Stomach (tissue), 8 donors: ENCODE measurements at regions not wholly inside any gene's neighbourhood (a gene's known extent, or its start where the extent isn't known, plus 50 kb on each side); places are given as distances from the start of the nearest gene placed in this dataset.

Experiments used
- DNase-seq, 2 donors: peaks; one replicate each; pipeline versions ENCODE4 v3.0.0 to v3.0.0-alpha.2; 2013 to 2019
- H3K27ac ChIP-seq, 5 donors: fragments of 200-600 bp in 4 of 5; sonication (generic) in 4 of 5; one replicate each; pipeline ENCODE4 v1.5.1; 2013 to 2019; ENCODE audit warnings: mild to moderate bottlenecking in 1 of 5, moderate library complexity in 1 of 5
- H3K27me3 ChIP-seq, 3 donors: fragments of 200-600 bp; sonication (generic); one replicate each; pipeline ENCODE4 v1.5.1; 2017 to 2019; ENCODE audit warnings: mixed run types in 1 of 3
- H3K36me3 ChIP-seq, 4 donors: fragments of 200-600 bp; sonication (generic); 1 replicate in 3 of 4; 2 replicates in 1 of 4; pipeline ENCODE4 v1.5.1; 2016 to 2019
- H3K4me1 ChIP-seq, 4 donors: fragments of 200-600 bp; sonication (generic); one replicate each; pipeline ENCODE4 v1.5.1; 2016 to 2019
- H3K4me3 ChIP-seq, 4 donors: fragments of 200-600 bp; sonication (generic) in 3 of 4; one replicate each; pipeline ENCODE4 v1.5.1; 2016 to 2019; ENCODE audit warnings: mild to moderate bottlenecking in 1 of 4
- H3K9me3 ChIP-seq, 4 donors: fragments of 200-600 bp; sonication (generic); one replicate each; pipeline ENCODE4 v1.5.1; 2016 to 2019
- EP300 ChIP-seq: sonication (generic); formaldehyde crosslinking; IDR thresholded peaks from one replicate; pipeline ENCODE4 v1.6.1; 2017; ENCODE audit warnings: antibody characterized with exemption
- POLR2A ChIP-seq, 4 donors: fragments of 450-650 bp; IDR thresholded peaks; one replicate each; pipeline ENCODE4 v1.6.1; 2016; ENCODE audit warnings: antibody characterized with exemption in 4 of 4, control low read depth in 2 of 4, mild to moderate bottlenecking in 1 of 4, moderate library complexity in 1 of 4
- POLR2AphosphoS5 ChIP-seq, 3 donors: sonication (generic); formaldehyde crosslinking; IDR thresholded peaks; one replicate each; pipeline ENCODE4 v1.6.1; 2016; ENCODE audit warnings: antibody characterized with exemption in 3 of 3
- WGBS, 5 donors: extraction: QIAGEN DNeasy Blood & Tissue Kit in 3 of 5; methylation state at CpG; one replicate each; pipeline versions ENCODE4 v1.1.5 to v1.1.7; 2013 to 2018; 5-methylcytosine and 5-hydroxymethylcytosine counted together
- intact Hi-C: fragments of 100-400 bp; cut with DNase I; formaldehyde crosslinking; loops from one replicate; pipeline ENCODE4 v1.15.1; 2023; ENCODE audit warnings: low total_unique reads
- TF ChIP-seq, protein P1 (sequence below), 7 experiments: fragments of 450-650 bp in 4 of 7; fragments of 200-600 bp in 3 of 7; sonication (generic) in 3 of 7; IDR thresholded peaks; one replicate each; pipeline ENCODE4 v1.5.1; 2016 to 2019; ENCODE audit warnings: antibody characterized with exemption in 7 of 7, control low read depth in 2 of 7, mild to moderate bottlenecking in 1 of 7
- donor health status: healthy with polysubstance abuse.
- donor health status: Bipolar disorder and iron deficiency.
- donor health status: healthy.

DNA sequence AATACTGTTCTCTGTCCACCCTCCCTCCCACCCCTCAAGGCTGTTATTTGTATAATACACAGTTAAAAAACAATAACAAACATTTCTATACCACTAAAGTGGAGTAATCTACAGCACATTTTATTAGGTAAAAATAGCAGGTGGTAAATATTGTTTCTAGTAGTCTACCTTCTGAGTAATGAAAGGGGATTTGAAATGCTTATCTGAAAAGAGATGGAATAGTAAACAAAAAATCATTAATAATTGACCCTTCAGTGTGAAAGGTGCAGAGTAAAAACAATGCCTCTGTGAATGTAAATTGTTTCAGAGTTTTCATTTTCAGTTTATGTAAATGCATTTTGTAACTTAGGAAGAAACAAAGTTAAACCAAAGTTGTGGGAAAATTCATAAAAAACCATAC is 321.2 kb downstream of the SLC16A7 start:
- no peak for DNase-seq
- intact Hi-C loops, result no loop called here
- H3K27me3 ChIP-seq, result no peaks in the 10 kb centered on the region

GRCh38 chr12:59927032-59927431 is 331.2 kb downstream of the SLC16A7 start:
- intact Hi-C loops, result no loop called here
- Histone ChIP-seq H3K27me3 (no peaks in the 10 kb centered on the region), H3K9me3 (peaks cover 0 to 6% (median 0%) of the 10 kb centered on the region in 4 donors), H3K27ac (no peak overlapping the region), H3K36me3 (no peaks in the 10 kb centered on the region), H3K4me3 (no peak overlapping the region), H3K4me1 (peaks cover 0 to 7% (median 0%) of the 10 kb centered on the region in 4 donors)
- DNase-seq, result no peak
- TF ChIP-seq EP300, result no peak
- TF ChIP-seq, protein P1, sequence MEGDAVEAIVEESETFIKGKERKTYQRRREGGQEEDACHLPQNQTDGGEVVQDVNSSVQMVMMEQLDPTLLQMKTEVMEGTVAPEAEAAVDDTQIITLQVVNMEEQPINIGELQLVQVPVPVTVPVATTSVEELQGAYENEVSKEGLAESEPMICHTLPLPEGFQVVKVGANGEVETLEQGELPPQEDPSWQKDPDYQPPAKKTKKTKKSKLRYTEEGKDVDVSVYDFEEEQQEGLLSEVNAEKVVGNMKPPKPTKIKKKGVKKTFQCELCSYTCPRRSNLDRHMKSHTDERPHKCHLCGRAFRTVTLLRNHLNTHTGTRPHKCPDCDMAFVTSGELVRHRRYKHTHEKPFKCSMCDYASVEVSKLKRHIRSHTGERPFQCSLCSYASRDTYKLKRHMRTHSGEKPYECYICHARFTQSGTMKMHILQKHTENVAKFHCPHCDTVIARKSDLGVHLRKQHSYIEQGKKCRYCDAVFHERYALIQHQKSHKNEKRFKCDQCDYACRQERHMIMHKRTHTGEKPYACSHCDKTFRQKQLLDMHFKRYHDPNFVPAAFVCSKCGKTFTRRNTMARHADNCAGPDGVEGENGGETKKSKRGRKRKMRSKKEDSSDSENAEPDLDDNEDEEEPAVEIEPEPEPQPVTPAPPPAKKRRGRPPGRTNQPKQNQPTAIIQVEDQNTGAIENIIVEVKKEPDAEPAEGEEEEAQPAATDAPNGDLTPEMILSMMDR (IDR thresholded peaks at IDR 0.05), result no peak
- no peak for TF ChIP-seq POLR2A (IDR thresholded peaks at IDR 0.05)
- no peak for TF ChIP-seq POLR2AphosphoS5 (IDR thresholded peaks at IDR 0.05)
- 64 to 98% (median 83%) methylated on average over 1 of the region's 1 CpG for WGBS, 5 donors

More for the DNA sequence above, 321.2 kb downstream of the SLC16A7 start:
- Histone ChIP-seq H3K27ac (no peak overlapping the region), H3K36me3 (no peaks in the 10 kb centered on the region), H3K9me3 (no peaks in the 10 kb centered on the region), H3K4me1 (no peaks in the 10 kb centered on the region), H3K4me3 (no peak overlapping the region)
- TF ChIP-seq POLR2A (IDR thresholded peaks at IDR 0.05) (no peak), EP300 (no peak), POLR2AphosphoS5 (IDR thresholded peaks at IDR 0.05) (no peak)
- TF ChIP-seq, protein P1 (IDR thresholded peaks at IDR 0.05), result no peak

DNA sequence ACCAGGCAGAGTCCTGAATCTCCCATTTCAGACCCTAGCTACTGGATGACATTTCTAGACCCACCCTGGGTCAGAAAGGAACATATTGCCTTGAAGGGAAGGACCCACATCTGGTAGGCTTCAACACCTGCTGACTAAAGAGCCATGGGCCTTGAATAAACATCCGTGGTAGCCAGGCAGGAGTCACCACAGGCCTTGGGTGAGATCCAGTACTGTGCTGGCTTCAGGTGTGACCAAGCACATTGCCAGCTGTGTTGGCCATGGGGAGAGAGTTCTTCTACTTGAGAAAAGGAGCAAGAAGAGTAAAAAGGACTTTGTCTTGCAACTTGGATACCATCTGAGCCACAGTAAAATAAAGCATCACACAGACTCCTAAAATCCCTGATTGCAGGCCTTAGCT is 332.6 kb downstream of the SLC16A7 start:
- intact Hi-C loops, result no loop called here
- 32 to 80% (median 57%) methylated on average over 1 of the region's 1 CpG for WGBS, 5 donors
- TF ChIP-seq POLR2AphosphoS5 (IDR thresholded peaks at IDR 0.05) (no peak), POLR2A (IDR thresholded peaks at IDR 0.05) (no peak), EP300 (no peak)
- TF ChIP-seq, protein P1 (IDR thresholded peaks at IDR 0.05), result no peak
- Histone ChIP-seq H3K4me1 (peaks cover 0 to 7% (median 0%) of the 10 kb centered on the region in 4 donors), H3K4me3 (no peak overlapping the region), H3K27me3 (no peaks in the 10 kb centered on the region), H3K36me3 (no peaks in the 10 kb centered on the region), H3K9me3 (peaks cover 0 to 6% (median 0%) of the 10 kb centered on the region in 4 donors), H3K27ac (peak overlapping the region in 1 of 5 donors; percentile 5)
- peak in 1 of 2 donors; percentile 75 for DNase-seq

GRCh38 chr12:59929110-59929509 is 333.3 kb downstream of the SLC16A7 start:
- Histone ChIP-seq H3K27me3 (no peaks in the 10 kb centered on the region), H3K36me3 (no peaks in the 10 kb centered on the region), H3K9me3 (peaks cover 0 to 6% (median 0%) of the 10 kb centered on the region in 4 donors), H3K4me1 (peaks cover 0 to 7% (median 0%) of the 10 kb centered on the region in 4 donors), H3K27ac (no peak overlapping the region), H3K4me3 (no peak overlapping the region)
- DNase-seq, result peak in 1 of 2 donors; percentile 25
- WGBS, 5 donors, result 81 to 90% (median 83%) methylated on average over 2 of the region's 2 CpGs
- TF ChIP-seq EP300, result no peak
- TF ChIP-seq POLR2A (IDR thresholded peaks at IDR 0.05), result no peak
- TF ChIP-seq POLR2AphosphoS5 (IDR thresholded peaks at IDR 0.05), result no peak
- TF ChIP-seq, protein P1 (IDR thresholded peaks at IDR 0.05), result no peak
- intact Hi-C loops, result no loop called here
